ENCODE measurements at regions not wholly inside any gene's neighbourhood (a gene's known extent, or its start where the extent isn't known, plus 50 kb on each side); places are given as distances from the start of the nearest gene placed in this dataset.

DNA sequence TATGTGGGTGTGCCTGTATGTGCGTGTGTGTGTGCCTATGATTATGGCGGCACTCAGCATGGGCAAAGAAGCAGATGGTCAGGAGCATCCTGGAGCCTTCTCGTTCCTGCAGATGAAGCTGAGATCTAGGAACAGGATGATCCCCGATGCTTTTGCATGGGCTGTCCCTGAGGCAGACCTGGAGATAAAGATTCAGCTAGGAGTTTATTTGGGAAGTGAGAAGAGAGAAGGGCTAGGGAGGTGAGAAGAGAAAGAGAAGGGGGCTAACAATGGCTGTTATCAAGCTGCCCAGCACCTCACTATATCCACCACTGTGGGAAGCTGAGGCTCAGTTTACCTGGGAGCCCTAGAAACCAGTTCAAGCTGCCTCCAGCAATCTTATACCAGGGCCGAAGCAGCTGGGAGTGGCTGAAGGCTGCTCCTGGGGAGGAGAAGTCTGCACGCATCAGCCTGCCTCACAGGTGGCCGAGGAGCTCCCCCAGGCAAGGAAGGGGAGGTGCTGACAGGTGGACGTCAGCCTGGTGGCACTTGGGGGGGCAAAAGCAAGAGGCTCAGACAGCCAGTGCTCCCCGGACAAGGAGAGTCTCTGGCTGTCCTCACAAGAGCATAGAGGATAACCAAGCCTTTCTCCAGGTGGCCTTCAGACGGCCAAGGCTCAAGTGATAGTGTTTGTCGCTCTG is 94.0 kb upstream of the IQSEC1 start:
- no peak for DNase-seq (ENCODE audit: low spot score in 2 of 2)
- WGBS, 2 donors, result 75 to 80% methylated on average over 11 of the region's 11 CpGs

DNA sequence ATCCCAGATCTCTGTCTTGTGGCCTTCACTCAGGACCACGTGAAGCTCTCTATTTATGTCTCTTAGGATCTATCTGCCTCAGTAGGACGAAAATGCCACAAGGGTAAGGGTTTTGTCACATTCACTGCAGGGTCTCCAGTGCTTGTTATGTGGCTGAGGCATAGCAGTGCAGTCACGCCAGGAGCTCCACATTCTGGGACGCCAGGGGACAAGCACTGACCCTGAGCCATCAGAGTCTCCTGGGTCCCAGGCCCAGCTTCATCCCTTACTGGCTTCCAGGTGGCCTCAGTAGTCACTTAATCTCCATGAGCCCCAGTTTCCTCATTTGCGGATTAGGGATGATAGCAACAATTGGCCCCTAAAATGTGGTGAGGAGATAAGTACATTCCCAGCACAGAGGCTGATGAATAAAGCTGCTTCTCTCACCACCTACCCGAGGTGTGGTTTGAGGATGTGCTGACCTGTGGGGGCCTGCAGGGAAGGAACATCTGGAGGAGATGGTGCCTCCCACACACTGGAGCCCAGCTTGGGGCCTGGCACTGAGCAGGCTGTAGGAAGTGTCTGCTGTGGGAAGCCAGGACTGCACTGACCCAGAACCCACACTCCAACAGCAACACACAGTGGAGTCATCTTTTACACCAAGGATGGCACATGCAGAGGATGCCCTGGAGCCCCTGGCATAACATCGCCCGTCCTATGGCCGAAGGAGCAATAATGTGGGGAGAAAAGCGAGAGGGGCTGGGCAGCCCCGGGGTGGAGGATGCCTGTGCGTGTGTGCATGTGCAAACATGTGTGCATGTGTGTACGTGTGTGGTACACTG is 93.2 kb upstream of the IQSEC1 start:
- no peak overlapping the region for H3K4me3 ChIP-seq (ENCODE audit: low read depth, poor library complexity, severe bottlenecking)
- no peak for DNase-seq (ENCODE audit: low spot score in 2 of 2)
- TF ChIP-seq POLR2A (IDR thresholded peaks at IDR 0.05), result no peak
- TF ChIP-seq, protein P1, sequence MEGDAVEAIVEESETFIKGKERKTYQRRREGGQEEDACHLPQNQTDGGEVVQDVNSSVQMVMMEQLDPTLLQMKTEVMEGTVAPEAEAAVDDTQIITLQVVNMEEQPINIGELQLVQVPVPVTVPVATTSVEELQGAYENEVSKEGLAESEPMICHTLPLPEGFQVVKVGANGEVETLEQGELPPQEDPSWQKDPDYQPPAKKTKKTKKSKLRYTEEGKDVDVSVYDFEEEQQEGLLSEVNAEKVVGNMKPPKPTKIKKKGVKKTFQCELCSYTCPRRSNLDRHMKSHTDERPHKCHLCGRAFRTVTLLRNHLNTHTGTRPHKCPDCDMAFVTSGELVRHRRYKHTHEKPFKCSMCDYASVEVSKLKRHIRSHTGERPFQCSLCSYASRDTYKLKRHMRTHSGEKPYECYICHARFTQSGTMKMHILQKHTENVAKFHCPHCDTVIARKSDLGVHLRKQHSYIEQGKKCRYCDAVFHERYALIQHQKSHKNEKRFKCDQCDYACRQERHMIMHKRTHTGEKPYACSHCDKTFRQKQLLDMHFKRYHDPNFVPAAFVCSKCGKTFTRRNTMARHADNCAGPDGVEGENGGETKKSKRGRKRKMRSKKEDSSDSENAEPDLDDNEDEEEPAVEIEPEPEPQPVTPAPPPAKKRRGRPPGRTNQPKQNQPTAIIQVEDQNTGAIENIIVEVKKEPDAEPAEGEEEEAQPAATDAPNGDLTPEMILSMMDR (IDR thresholded peaks at IDR 0.05), result no peak
- 85 to 86% methylated on average over 13 of the region's 13 CpGs for WGBS, 2 donors
- intact Hi-C loops (cut with DNase I; ENCODE audit: low total_unique reads), result no loop called here

More for the DNA sequence above, 94.0 kb upstream of the IQSEC1 start:
- no peak overlapping the region for H3K4me3 ChIP-seq (ENCODE audit: low read depth, poor library complexity, severe bottlenecking)
- intact Hi-C loops (cut with DNase I; ENCODE audit: low total_unique reads), result no loop called here
- TF ChIP-seq, protein P1 (IDR thresholded peaks at IDR 0.05), result no peak
- TF ChIP-seq POLR2A (IDR thresholded peaks at IDR 0.05), result no peak

DNA sequence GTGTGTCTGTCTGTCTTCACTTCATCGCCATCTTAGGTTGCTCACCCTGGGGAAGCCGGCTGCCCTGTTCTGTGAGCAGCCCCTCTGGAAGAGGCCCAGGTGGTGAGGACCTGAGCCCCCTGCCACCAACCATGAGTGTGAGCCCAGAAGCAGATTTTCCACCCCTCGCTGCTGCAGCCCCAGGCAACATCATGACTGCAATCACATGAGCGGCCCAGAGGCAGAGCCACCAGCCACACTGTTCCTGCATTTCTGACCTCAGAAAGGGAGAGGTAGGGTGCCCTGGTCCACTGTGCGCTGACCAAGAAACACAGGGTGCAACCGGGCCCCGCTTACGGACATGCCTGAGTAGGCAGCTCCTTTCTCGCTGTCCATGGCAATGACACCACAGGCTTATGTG is 92.3 kb upstream of the IQSEC1 start:
- DNase-seq (ENCODE audit: low spot score in 2 of 2), result no peak
- TF ChIP-seq, protein P1 (IDR thresholded peaks at IDR 0.05), result no peak
- TF ChIP-seq POLR2A (IDR thresholded peaks at IDR 0.05), result no peak
- 93 to 95% methylated on average over 9 of the region's 9 CpGs for WGBS, 2 donors
- H3K4me3 ChIP-seq (ENCODE audit: low read depth, poor library complexity, severe bottlenecking), result no peak overlapping the region
- intact Hi-C loops (cut with DNase I; ENCODE audit: low total_unique reads), result no loop called here

DNA sequence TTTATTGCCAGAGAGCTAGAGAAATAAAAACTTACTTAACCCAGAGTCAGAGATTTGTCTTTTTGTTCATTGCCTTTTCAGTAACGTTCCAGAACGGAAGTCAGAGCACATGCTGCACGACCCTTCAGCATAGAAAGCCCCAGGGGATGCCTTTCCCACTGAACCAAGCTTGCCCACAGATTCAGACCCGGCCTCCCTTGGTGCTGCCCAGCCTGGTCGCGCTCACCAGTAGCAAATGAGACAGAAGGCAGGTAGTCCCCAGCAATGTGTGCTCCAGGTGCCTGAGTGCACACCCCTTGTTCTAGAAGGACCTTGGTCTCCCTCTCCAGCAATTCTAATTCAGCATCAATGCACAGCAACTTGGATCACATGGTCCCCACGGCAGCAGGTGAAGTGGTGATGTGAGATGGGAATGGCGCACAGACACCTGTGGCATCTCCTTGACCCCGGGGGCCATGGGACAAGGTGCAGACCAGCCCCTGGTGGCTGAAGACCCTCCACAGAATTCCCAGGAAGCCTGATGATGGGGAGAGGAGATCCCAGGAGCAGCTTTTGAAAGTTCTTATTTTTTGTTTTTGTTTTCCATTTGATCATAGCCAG is 91.8 kb upstream of the IQSEC1 start:
- 64 to 81% methylated on average over 9 of the region's 9 CpGs for WGBS, 2 donors
- H3K4me3 ChIP-seq (ENCODE audit: low read depth, poor library complexity, severe bottlenecking), result no peak overlapping the region
- no peak for TF ChIP-seq POLR2A (IDR thresholded peaks at IDR 0.05)
- TF ChIP-seq, protein P1 (IDR thresholded peaks at IDR 0.05), result no peak
- no peak for DNase-seq (ENCODE audit: low spot score in 2 of 2)
- intact Hi-C loops (cut with DNase I; ENCODE audit: low total_unique reads), result no loop called here

GRCh38 chr3:13163848-13164382 is 90.7 kb upstream of the IQSEC1 start:
- TF ChIP-seq, protein P1 (IDR thresholded peaks at IDR 0.05), result no peak
- no peak for TF ChIP-seq POLR2A (IDR thresholded peaks at IDR 0.05)
- no peak overlapping the region for H3K4me3 ChIP-seq (ENCODE audit: low read depth, poor library complexity, severe bottlenecking)
- DNase-seq (ENCODE audit: low spot score in 2 of 2), result no peak
- WGBS, 2 donors, result 94 to 98% methylated on average over 16 of the region's 16 CpGs
- intact Hi-C loops (cut with DNase I; ENCODE audit: low total_unique reads), result no loop called here
